HuH-7.5 (cell line): ENCODE measurements at regions not wholly inside any gene's neighbourhood (a gene's known extent, or its start where the extent isn't known, plus 50 kb on each side); places are given as distances from the start of the nearest gene placed in this dataset.
A peak's percentile ranks its signal among the peaks of the same experiment; 100 is the strongest.

ENCODE experiments used
- DNase-seq: peaks from one replicate; pipeline ENCODE4 v3.0.0; 2011; ENCODE audit warnings: low spot score

- no peak for DNase-seq
Measured at GRCh38 chr13:26155568-26155967, 66.5 kb downstream of the RNF6 start.

- no peak for DNase-seq
Measured at GRCh38 chr13:26133851-26134250, 82.0 kb upstream of the SHISA2 start.

- no peak for DNase-seq
Measured at GRCh38 chr13:26133286-26133685, 81.5 kb upstream of the SHISA2 start.

GRCh38 chr13:26132756-26133155 is 80.9 kb upstream of the SHISA2 start:
- no peak for DNase-seq

- DNase-seq: no peak
Measured at GRCh38 chr13:26128676-26129075, 76.9 kb upstream of the SHISA2 start.

- no peak for DNase-seq
Measured at GRCh38 chr13:26117620-26118019, 65.8 kb upstream of the SHISA2 start.

GRCh38 chr13:26112843-26113242 is 61.0 kb upstream of the SHISA2 start:
- peak; percentile 9 for DNase-seq

GRCh38 chr13:26111797-26112196 is 60.0 kb upstream of the SHISA2 start:
- DNase-seq: no peak
